ENCODE measurements at regions not wholly inside any gene's neighbourhood (a gene's known extent, or its start where the extent isn't known, plus 50 kb on each side); places are given as distances from the start of the nearest gene placed in this dataset.

DNA sequence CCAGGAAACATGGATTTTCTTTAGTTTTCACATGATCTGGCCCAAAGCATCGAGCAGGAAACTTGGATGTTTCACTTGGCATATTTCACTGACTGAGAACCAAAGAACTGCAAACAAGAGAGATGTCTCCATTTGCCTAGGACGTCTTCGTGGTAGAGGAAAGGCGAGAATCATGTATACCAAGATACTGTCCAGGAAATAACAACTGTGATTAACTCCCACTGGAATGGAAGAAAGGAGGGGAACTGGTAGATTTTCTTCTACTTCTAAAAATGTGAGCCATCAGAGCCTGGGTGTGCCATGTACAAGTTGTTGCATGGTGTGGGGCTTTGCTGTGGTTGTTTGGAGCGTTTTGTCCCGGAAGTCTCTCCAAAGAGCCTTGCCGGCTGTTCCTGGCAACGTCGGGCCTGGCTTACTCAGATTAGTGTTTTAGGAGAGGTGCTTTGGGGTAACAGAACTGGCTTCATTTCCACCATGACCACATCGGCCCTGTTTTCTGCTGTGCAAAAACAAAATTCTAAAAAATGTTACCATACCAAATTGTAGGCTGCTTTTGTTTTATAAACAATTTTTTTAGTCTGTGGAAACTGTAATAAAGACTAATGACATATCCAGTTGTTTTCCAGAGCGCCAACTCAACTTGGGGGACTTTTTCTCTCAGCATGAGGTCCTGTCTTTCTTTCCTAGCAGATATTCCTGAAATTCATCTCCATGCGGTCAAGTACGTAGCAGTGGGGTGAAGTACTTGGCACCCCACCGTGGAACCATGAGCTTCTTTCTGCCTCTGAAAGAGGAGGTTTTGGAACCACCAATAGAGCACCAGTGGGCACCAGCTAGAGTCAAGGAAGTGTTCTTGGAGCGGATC lies 118.3 kb downstream of the TM2D1 start:
- FAIRE-seq (no peak), DNase-seq (ENCODE audit: insufficient read length, low spot score) (no peak)
- TF ChIP-seq POU2F2 (IDR thresholded peaks at IDR 0.05; ENCODE audit: low read depth, low read length) (no peak), PAX5 (IDR thresholded peaks at IDR 0.05; ENCODE audit: insufficient read depth, low read length, severe bottlenecking) (no peak), TAF1 (IDR thresholded peaks at IDR 0.05; ENCODE audit: low read depth, low read length) (no peak), SPI1 (IDR thresholded peaks at IDR 0.05; ENCODE audit: low read depth, low read length) (no peak), POLR2AphosphoS5 (IDR thresholded peaks at IDR 0.05; ENCODE audit: low read depth, low read length) (no peak)

DNA sequence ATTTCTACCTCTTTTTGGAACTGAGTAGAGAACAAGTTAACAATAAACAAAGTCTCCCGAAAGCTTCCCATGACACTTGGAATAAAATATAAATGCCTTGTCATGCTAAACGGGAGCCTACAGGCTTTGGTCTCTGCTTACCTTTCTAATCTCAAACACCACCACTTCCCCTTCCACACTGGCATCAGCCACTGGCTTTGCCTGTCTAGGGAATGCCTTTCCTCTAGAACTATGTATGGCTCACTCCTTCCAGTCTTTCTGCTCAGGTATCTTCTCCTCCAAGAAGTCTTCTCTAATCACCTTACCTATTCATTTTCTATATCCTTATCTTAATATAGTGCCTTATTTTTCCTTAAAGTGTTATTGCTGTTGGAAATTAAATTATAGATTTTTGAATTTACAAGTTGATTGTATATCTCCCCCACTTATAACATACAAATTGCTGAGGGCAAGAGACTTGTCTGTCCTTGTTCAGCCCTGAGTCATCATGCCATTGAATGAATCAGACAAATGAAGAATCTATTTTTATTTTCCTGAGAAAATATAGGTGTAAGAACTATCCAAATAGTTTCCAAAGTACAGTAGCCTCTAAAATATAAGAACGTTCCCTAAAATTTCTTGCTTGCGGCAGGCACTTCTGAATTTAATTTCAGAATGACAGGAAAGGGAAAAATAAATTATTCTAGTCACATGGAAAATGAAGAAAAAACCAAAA lies 119.2 kb downstream of the TM2D1 start:
- FAIRE-seq (no peak), DNase-seq (ENCODE audit: insufficient read length, low spot score) (no peak)

GRCh38 chr1:61604684-61605083 lies 120.3 kb downstream of the TM2D1 start:
- no peak for DNase-seq (ENCODE audit: insufficient read length, low spot score)
- TF ChIP-seq POU2F2 (IDR thresholded peaks at IDR 0.05; ENCODE audit: low read depth, low read length), result no peak
- TF ChIP-seq POLR2AphosphoS5 (IDR thresholded peaks at IDR 0.05; ENCODE audit: low read depth, low read length), result no peak
- no peak for TF ChIP-seq TAF1 (IDR thresholded peaks at IDR 0.05; ENCODE audit: low read depth, low read length)
- TF ChIP-seq PAX5 (IDR thresholded peaks at IDR 0.05; ENCODE audit: insufficient read depth, low read length, severe bottlenecking), result no peak
- TF ChIP-seq POLR2A (IDR thresholded peaks at IDR 0.05; ENCODE audit: low read depth, low read length), result no peak
- TF ChIP-seq SPI1 (IDR thresholded peaks at IDR 0.05; ENCODE audit: low read depth, low read length), result no peak
- FAIRE-seq, result no peak

More for the DNA sequence above, 119.2 kb downstream of the TM2D1 start:
- TF ChIP-seq SPI1 (IDR thresholded peaks at IDR 0.05; ENCODE audit: low read depth, low read length) (no peak), POU2F2 (IDR thresholded peaks at IDR 0.05; ENCODE audit: low read depth, low read length) (no peak), PAX5 (IDR thresholded peaks at IDR 0.05; ENCODE audit: insufficient read depth, low read length, severe bottlenecking) (no peak), POLR2AphosphoS5 (IDR thresholded peaks at IDR 0.05; ENCODE audit: low read depth, low read length) (no peak), POLR2A (IDR thresholded peaks at IDR 0.05; ENCODE audit: low read depth, low read length) (no peak), TAF1 (IDR thresholded peaks at IDR 0.05; ENCODE audit: low read depth, low read length) (no peak)

DNA sequence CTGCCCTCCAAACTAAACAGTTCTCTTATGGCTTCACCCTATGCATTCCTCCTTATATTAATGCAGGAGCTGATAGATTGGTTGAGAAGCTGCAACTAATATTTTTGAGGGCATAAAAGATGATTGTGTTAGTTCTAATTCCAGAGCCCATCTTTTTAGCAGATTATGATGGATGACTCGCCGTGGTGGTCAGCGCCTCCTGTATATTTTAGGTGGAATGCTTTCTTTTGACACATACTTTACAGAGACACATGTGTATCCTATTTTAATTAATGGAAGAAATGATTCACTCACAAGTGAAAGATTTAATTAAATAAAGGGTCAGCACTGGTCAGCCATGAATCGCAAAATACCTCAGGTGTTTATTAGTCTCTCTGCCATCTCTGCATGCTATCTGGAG lies 120.7 kb downstream of the TM2D1 start:
- DNase-seq (ENCODE audit: insufficient read length, low spot score) (no peak), FAIRE-seq (no peak)
- no peak for TF ChIP-seq POU2F2 (IDR thresholded peaks at IDR 0.05; ENCODE audit: low read depth, low read length)
- no peak for TF ChIP-seq SPI1 (IDR thresholded peaks at IDR 0.05; ENCODE audit: low read depth, low read length)
- no peak for TF ChIP-seq POLR2AphosphoS5 (IDR thresholded peaks at IDR 0.05; ENCODE audit: low read depth, low read length)
- TF ChIP-seq TAF1 (IDR thresholded peaks at IDR 0.05; ENCODE audit: low read depth, low read length), result no peak
- TF ChIP-seq PAX5 (IDR thresholded peaks at IDR 0.05; ENCODE audit: insufficient read depth, low read length, severe bottlenecking), result no peak
- TF ChIP-seq POLR2A (IDR thresholded peaks at IDR 0.05; ENCODE audit: low read depth, low read length), result no peak

DNA sequence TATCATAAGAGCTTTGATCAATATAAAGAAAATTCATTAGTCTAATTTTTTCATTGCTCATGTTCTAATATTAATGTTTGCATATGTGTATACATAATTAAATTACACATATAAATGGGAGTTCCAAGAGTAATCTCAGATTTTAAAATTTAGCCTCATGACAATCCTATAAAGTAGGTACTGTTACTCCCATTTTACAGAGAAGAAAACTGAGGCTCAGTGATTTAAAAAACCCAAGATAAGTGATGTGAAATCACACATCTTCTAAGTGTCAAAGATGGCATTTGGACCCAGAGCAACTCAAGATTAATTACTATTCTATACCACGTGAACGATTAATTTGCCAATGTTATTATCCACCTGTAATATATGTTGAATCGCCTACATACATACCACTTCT lies 122.3 kb downstream of the TM2D1 start:
- no peak for FAIRE-seq
- no peak for TF ChIP-seq PAX5 (IDR thresholded peaks at IDR 0.05; ENCODE audit: insufficient read depth, low read length, severe bottlenecking)
- TF ChIP-seq TAF1 (IDR thresholded peaks at IDR 0.05; ENCODE audit: low read depth, low read length), result no peak
- no peak for TF ChIP-seq POLR2A (IDR thresholded peaks at IDR 0.05; ENCODE audit: low read depth, low read length)
- TF ChIP-seq POU2F2 (IDR thresholded peaks at IDR 0.05; ENCODE audit: low read depth, low read length), result no peak
- TF ChIP-seq POLR2AphosphoS5 (IDR thresholded peaks at IDR 0.05; ENCODE audit: low read depth, low read length), result no peak
- TF ChIP-seq SPI1 (IDR thresholded peaks at IDR 0.05; ENCODE audit: low read depth, low read length), result no peak
- DNase-seq (ENCODE audit: insufficient read length, low spot score), result no peak

GRCh38 chr1:61597601-61598000 lies 127.3 kb downstream of the TM2D1 start:
- DNase-seq (ENCODE audit: insufficient read length, low spot score) (no peak), FAIRE-seq (no peak)
- TF ChIP-seq TAF1 (IDR thresholded peaks at IDR 0.05; ENCODE audit: low read depth, low read length) (no peak), POU2F2 (IDR thresholded peaks at IDR 0.05; ENCODE audit: low read depth, low read length) (no peak)

GRCh38 chr1:61593331-61593730 lies 131.6 kb downstream of the TM2D1 start:
- FAIRE-seq (no peak), DNase-seq (ENCODE audit: insufficient read length, low spot score) (no peak)
- TF ChIP-seq PAX5 (IDR thresholded peaks at IDR 0.05; ENCODE audit: insufficient read depth, low read length, severe bottlenecking) (no peak), POLR2AphosphoS5 (IDR thresholded peaks at IDR 0.05; ENCODE audit: low read depth, low read length) (no peak), POLR2A (IDR thresholded peaks at IDR 0.05; ENCODE audit: low read depth, low read length) (no peak), POU2F2 (IDR thresholded peaks at IDR 0.05; ENCODE audit: low read depth, low read length) (no peak), SPI1 (IDR thresholded peaks at IDR 0.05; ENCODE audit: low read depth, low read length) (no peak), TAF1 (IDR thresholded peaks at IDR 0.05; ENCODE audit: low read depth, low read length) (no peak)

- DNase-seq (ENCODE audit: insufficient read length, low spot score) (no peak), FAIRE-seq (no peak)
- TF ChIP-seq PAX5 (IDR thresholded peaks at IDR 0.05; ENCODE audit: insufficient read depth, low read length, severe bottlenecking) (no peak), POU2F2 (IDR thresholded peaks at IDR 0.05; ENCODE audit: low read depth, low read length) (no peak), SPI1 (IDR thresholded peaks at IDR 0.05; ENCODE audit: low read depth, low read length) (no peak), POLR2A (IDR thresholded peaks at IDR 0.05; ENCODE audit: low read depth, low read length) (no peak), TAF1 (IDR thresholded peaks at IDR 0.05; ENCODE audit: low read depth, low read length) (no peak), POLR2AphosphoS5 (IDR thresholded peaks at IDR 0.05; ENCODE audit: low read depth, low read length) (no peak)
These were observed 133.6 kb downstream of the TM2D1 start for GRCh38 chr1:61591351-61591750.
